Aorta (tissue), 5 donors: ENCODE measurements at regions not wholly inside any gene's neighbourhood (a gene's known extent, or its start where the extent isn't known, plus 50 kb on each side); places are given as distances from the start of the nearest gene placed in this dataset.
"Not testable (repeated sequence)": the region's sequence is repeated elsewhere in the genome, so short reads cannot be mapped to it uniquely, and the experiment has no call there.

Experiments used
- ATAC-seq: fragments of 200-7000 bp; cut with Tn5 transposase; one replicate; pipeline ENCODE4 v1.9.1; 2022; ENCODE audit warnings: moderate library complexity; ENCODE audit not compliant: low FRiP score
- DNase-seq, 2 donors: peaks; one replicate each; pipeline ENCODE4 v3.0.0-alpha.2; 2020
- H3K27ac ChIP-seq, 2 donors: one replicate each; pipeline ENCODE4 v1.5.1; 2013; ENCODE audit warnings: low read length in 2 of 2, mild to moderate bottlenecking in 2 of 2, moderate library complexity in 2 of 2, control low read depth in 1 of 2, inconsistent platforms in 1 of 2, low read depth in 1 of 2
- H3K27me3 ChIP-seq, 2 donors: one replicate each; pipeline ENCODE4 v1.6.1; 2013; ENCODE audit warnings: control low read depth in 1 of 2, low read length in 1 of 2, mild to moderate bottlenecking in 1 of 2, moderate library complexity in 1 of 2; ENCODE audit not compliant: insufficient read depth in 2 of 2, control insufficient read depth in 1 of 2
- H3K36me3 ChIP-seq, 2 donors: one replicate each; pipeline ENCODE4 v1.6.1; 2013; ENCODE audit warnings: control low read depth in 1 of 2, low read length in 1 of 2, mild to moderate bottlenecking in 1 of 2; ENCODE audit not compliant: insufficient read depth in 2 of 2, control insufficient read depth in 1 of 2
- H3K4me1 ChIP-seq, 2 donors: one replicate each; pipeline ENCODE4 v1.6.1; 2013; ENCODE audit warnings: low read length in 2 of 2, control low read depth in 1 of 2, mild to moderate bottlenecking in 1 of 2, moderate library complexity in 1 of 2; ENCODE audit not compliant: insufficient read depth in 2 of 2, control insufficient read depth in 1 of 2
- H3K4me3 ChIP-seq, 2 donors: one replicate each; pipeline ENCODE4 v1.5.1; 2013; ENCODE audit warnings: low read length in 2 of 2, control low read depth in 1 of 2, mild to moderate bottlenecking in 1 of 2
- H3K9me3 ChIP-seq: one replicate; pipeline ENCODE4 v1.6.1; 2013; ENCODE audit warnings: mild to moderate bottlenecking, low read length; ENCODE audit not compliant: control insufficient read depth
- WGBS, 2 donors: extraction: QIAGEN DNeasy Blood & Tissue Kit; methylation state at CpG; one replicate each; pipeline ENCODE4 v1.1.7; 2013; 5-methylcytosine and 5-hydroxymethylcytosine counted together
- intact Hi-C, 2 donors: fragments of 100-400 bp; cut with DNase I; formaldehyde crosslinking; loops; one replicate each; pipeline versions ENCODE4 v1.14.2 to v1.15.0; 2022
- donor health status: healthy with polysubstance abuse.
- donor health status: Bipolar disorder and iron deficiency.
- donor health status: DM: no; HTN: no; CAD: no.
- donor health status: DM: no; HTN: no; CAD: no.
- donor health status: DM: yes; HTN: yes; CAD: no.

DNA sequence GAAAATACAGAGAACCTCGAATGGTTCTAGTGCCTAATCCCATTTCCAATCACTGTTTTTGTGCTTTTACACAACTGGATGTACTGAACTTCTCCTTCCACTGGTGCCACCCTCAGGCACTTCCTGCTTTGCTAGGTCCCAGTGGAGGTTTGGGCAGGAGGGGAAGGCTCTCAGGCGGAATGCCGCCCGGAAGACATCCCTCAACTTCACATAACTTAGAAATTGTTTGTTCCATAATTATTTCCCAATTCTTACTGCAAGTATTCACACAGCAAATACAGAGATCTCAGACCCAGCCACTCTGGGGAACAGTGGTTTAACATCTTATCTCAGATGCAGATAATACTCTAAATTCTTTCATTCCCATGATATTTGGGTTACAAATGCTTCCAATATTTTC lies 195.7 kb upstream of the IPO5 start:
- Histone ChIP-seq H3K27ac (peak overlapping the region in 1 of 2 donors; percentile 63), H3K9me3 (no peaks in the 10 kb centered on the region), H3K4me1 (peaks cover 0 to 2% of the 10 kb centered on the region in 2 donors), H3K27me3 (no peaks in the 10 kb centered on the region), H3K36me3 (no peaks in the 10 kb centered on the region), H3K4me3 (no peak overlapping the region)
- peak in 1 of 2 donors; percentile 66 for DNase-seq
- peak; percentile 65 for ATAC-seq
- intact Hi-C loops, result no loop called here
- 7 to 10% methylated on average over 4 of the region's 4 CpGs for WGBS, 2 donors

DNA sequence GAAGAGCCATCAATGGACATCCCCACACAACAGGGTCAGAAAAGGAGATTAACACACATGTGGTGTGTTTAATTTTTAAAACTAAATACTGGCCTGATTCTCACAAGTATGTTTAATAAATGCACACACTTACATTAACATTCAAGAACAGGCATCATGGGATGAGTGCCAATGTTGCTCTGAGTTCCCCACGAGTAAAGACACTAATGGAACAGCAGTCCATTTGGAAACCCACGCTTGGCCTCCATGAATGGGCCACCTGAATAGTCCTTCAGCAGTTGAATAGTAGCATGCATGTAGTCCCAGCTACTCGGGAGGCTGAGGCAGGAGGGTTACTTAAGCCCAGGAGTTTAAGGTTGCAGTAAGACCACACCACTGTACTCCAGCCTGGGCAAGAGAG lies 195.2 kb upstream of the IPO5 start:
- H3K4me3 ChIP-seq, result no peak overlapping the region
- H3K27ac ChIP-seq, result no peak overlapping the region
- WGBS, 2 donors, result 13 to 25% methylated on average over 3 of the region's 3 CpGs
- peak; percentile 45 for ATAC-seq
- peaks cover 0 to 2% of the 10 kb centered on the region in 2 donors for H3K4me1 ChIP-seq
- H3K9me3 ChIP-seq, result no peaks in the 10 kb centered on the region
- no peak for DNase-seq
- intact Hi-C loops, result no loop called here
- H3K27me3 ChIP-seq, result no peaks in the 10 kb centered on the region
- no peaks in the 10 kb centered on the region for H3K36me3 ChIP-seq

DNA sequence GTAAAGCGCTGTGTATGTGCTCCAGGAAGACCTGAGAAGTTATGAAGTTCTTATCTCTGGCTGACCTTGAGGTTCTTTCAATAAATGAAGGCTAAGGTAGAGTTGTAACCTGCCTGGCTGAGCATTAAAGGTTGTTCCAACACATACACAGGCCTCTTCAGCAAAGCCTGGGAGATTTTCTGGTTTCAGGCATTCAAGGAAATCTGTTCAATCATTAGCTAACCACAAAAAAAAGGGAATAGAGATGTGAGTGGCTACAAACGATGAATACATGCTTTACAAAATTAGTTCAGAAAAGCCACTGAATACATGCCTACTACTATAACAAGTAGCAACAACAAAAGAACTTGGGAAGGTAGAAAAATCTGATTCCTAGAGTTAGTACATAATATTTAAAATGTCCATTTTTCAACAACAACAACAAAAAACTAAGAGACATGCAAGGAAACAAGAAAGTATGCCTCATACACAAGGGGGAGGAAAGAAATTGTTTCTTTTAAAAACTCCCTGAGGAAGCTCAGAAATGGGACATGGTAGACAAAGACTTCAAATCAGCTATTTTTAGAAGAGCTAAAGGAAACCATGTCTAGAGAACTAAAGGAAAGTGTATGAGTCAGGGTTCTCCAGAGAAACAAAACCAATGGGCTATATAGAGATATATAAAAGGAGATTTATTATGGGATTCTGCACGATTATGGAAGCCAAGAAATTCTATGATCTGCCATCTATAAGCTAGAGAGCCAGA lies 191.5 kb upstream of the IPO5 start:
- H3K27ac ChIP-seq, result peak overlapping the region; percentile 28 to 40
- no peaks in the 10 kb centered on the region for H3K9me3 ChIP-seq
- no peak overlapping the region for H3K4me3 ChIP-seq
- H3K36me3 ChIP-seq, result no peaks in the 10 kb centered on the region
- 53 to 65% methylated on average over 3 of the region's 3 CpGs for WGBS, 2 donors
- H3K4me1 ChIP-seq, result peaks cover 0 to 2% of the 10 kb centered on the region in 2 donors
- no peak for ATAC-seq
- intact Hi-C loops, result no loop called here
- DNase-seq, result no peak
- H3K27me3 ChIP-seq, result no peaks in the 10 kb centered on the region

DNA sequence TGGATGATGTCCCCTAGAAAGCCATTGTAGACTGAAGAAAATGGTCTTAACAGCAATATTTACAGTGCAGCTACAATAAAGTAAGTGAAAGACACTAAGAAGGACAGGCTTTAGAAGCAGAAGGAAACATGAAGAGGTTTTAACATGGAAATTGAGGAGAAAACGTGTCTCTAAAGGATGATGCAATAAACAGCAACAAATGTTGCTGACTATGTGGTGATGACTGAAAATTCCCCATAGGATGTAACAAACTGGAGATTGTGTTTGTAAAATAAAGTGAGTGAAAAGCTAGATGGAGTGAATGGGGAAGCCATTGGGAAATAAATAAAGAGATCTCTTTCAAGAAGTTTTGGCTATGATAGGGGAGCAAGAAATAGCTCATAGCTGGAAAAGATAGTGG lies 186.7 kb upstream of the IPO5 start:
- H3K4me1 ChIP-seq, result no peaks in the 10 kb centered on the region
- H3K36me3 ChIP-seq, result no peaks in the 10 kb centered on the region
- no peaks in the 10 kb centered on the region for H3K9me3 ChIP-seq
- H3K27ac ChIP-seq, result no peak overlapping the region
- no peak for ATAC-seq
- intact Hi-C loops, result no loop called here
- no peaks in the 10 kb centered on the region for H3K27me3 ChIP-seq
- DNase-seq, result no peak
- WGBS, 2 donors, result 62 to 67% methylated on average over 1 of the region's 1 CpG
- H3K4me3 ChIP-seq, result no peak overlapping the region

DNA sequence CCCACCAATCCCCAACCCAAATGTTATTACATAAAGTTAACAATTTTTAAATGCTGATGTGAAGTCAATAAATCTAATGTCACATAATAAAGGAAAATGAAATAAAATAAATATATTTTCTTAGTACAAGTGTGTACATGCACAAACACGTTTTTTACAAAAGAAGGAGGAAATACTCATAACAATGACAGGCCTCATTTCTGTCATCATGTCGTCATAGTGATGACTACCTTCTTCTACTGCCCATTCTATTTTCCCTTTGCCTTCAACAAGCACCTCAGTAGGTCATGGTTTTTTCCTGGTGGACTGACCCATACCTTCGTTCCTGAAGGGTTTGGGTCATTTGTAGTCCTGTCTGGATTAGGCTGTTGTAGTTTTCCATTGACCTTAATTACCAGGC lies 185.3 kb upstream of the IPO5 start:
- ATAC-seq (no peak), DNase-seq (no peak)
- WGBS, 2 donors, result 71 to 76% methylated on average over 3 of the region's 3 CpGs
- H3K9me3 ChIP-seq, result no peaks in the 10 kb centered on the region
- no peaks in the 10 kb centered on the region for H3K4me1 ChIP-seq
- H3K27me3 ChIP-seq, result no peaks in the 10 kb centered on the region
- H3K27ac ChIP-seq, result no peak overlapping the region
- no peak overlapping the region for H3K4me3 ChIP-seq
- intact Hi-C loops, result no loop called here
- H3K36me3 ChIP-seq, result no peaks in the 10 kb centered on the region

DNA sequence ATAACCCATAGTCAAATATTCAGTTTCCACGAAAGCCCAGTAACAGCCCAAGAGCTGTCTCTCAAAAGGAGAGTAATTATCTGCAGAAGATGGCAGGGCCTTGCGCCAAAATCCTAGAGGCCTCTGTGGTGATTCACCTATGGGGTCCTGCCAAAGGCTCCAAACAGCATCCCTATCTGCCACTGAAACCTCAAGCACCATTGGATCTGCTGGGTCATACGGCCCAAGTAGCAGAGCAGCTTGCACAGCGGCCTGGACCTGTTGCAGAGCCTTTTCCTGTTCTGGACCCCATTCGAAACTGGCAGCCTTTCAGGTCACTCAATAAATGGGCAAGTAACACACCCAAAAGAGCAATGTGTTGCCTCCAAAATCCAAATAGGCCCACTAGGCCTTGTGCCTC lies 183.2 kb upstream of the IPO5 start:
- H3K9me3 ChIP-seq, intact Hi-C loops, H3K27ac ChIP-seq, H3K36me3 ChIP-seq, H3K4me3 ChIP-seq, H3K4me1 ChIP-seq, DNase-seq, ATAC-seq, H3K27me3 ChIP-seq: not testable (repeated sequence)
- 92 to 98% methylated on average over 5 of the region's 5 CpGs for WGBS, 2 donors

DNA sequence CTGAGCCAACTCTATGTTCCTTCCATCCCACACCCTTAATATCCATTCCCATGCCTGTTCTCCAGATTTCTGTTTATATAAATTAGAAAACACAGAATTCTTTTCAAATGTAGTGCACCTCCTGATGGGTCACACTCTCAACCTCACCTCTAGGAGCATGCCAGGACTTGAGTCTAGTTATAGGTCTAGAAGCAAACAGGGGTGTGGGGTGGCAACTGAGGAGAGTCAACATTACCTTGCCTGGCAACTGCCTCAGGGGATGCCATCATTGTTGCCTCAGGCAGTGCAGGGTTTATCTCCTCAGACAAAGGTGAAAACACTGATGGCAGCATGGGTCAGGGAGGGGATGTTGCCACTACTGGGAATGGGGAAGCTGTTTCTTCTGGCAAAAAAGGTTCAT lies 181.0 kb upstream of the IPO5 start:
- H3K4me1 ChIP-seq, ATAC-seq, H3K27me3 ChIP-seq, H3K36me3 ChIP-seq, intact Hi-C loops, H3K4me3 ChIP-seq, H3K9me3 ChIP-seq, H3K27ac ChIP-seq, DNase-seq: not testable (repeated sequence)

DNA sequence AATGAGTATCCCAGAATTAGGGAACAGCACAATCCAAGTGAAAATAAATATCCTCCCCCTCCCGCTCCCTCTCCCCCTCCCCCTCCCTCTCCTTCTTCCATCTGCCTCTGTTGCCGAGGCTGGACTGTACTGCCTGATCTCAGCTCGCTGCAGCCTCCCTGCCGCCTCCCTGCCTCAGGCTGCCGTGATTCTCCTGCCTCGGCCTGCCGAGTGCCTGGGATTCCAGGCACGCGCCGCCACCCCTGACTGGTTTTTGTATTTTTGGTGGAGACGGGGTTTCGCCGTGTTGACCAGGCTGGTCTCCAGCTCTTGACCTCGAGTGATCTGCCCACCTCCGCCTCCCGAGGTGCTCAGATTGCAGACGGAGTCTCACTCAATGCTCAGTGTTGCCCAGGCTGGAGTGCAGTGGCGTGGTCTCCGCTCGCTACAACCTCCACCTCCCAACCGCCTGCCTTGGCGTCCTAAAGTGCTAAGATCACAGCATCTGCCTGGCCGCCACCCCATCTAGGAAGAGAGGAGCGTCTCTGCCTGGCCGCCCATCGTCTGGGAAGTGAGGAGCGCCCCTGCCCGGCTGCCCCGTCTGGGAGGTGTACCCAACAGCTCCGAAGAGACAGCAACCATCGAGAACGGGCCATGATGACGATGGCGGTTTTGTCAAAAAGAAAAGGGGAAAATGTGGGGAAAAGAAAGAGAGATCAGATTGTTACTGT lies 178.9 kb upstream of the IPO5 start:
- WGBS, 2 donors, result 85 to 88% methylated on average over 32 to 34 of the region's 34 CpGs
- intact Hi-C loops, result not testable (repeated sequence)

DNA sequence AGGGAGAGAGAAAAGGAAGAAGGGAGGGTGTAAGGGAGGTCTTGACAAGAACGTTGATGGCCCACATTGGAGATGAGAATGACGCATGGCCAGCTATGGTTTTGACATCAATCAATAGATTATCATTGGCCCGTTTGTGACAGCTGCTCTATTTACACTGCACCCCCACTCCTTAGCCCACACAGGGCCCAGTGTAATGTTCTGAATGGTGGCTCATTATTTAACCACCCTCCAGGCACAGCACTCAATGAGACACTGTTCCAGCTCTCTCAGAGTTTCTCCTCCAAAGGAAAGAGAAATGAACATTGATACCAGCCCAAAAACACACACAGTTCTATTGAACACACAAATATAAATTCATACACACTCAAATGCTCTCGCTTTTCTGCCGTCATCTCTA lies 173.0 kb upstream of the IPO5 start:
- peaks cover 2 to 5% of the 10 kb centered on the region in 2 donors for H3K4me1 ChIP-seq
- 75 to 82% methylated on average over 4 to 5 of the region's 5 CpGs for WGBS, 2 donors
- ATAC-seq, result no peak
- H3K27ac ChIP-seq, result peak overlapping the region; percentile 19 to 36
- H3K36me3 ChIP-seq, result no peaks in the 10 kb centered on the region
- no peak for DNase-seq
- H3K4me3 ChIP-seq, result no peak overlapping the region
- intact Hi-C loops, result loop anchor here in 1 of 2 donors (10.0 kb wide), 2 partner anchors 56 to 666 kb away; no protein-coding TSS in a partner anchor
- H3K9me3 ChIP-seq, result peaks cover 1% of the 10 kb centered on the region
- H3K27me3 ChIP-seq, result no peaks in the 10 kb centered on the region

More for the DNA sequence above, 178.9 kb upstream of the IPO5 start:
- DNase-seq, H3K4me3 ChIP-seq, H3K4me1 ChIP-seq, H3K27me3 ChIP-seq, H3K36me3 ChIP-seq, ATAC-seq, H3K9me3 ChIP-seq, H3K27ac ChIP-seq: not testable (repeated sequence)
